Suppressor macrophage treated with lipopolysaccharide for 1 hour (primary cell): ENCODE measurements at regions not wholly inside any gene's neighbourhood (a gene's known extent, or its start where the extent isn't known, plus 50 kb on each side); places are given as distances from the start of the nearest gene placed in this dataset.
A peak's percentile ranks its signal among the peaks of the same experiment; 100 is the strongest.
"Not testable (repeated sequence)": the region's sequence is repeated elsewhere in the genome, so short reads cannot be mapped to it uniquely, and the experiment has no call there.

ENCODE experiments used
- DNase-seq, 3 donors: peaks; one replicate each; pipeline ENCODE4 v3.0.0-alpha.2; 2020 to 2022

DNA sequence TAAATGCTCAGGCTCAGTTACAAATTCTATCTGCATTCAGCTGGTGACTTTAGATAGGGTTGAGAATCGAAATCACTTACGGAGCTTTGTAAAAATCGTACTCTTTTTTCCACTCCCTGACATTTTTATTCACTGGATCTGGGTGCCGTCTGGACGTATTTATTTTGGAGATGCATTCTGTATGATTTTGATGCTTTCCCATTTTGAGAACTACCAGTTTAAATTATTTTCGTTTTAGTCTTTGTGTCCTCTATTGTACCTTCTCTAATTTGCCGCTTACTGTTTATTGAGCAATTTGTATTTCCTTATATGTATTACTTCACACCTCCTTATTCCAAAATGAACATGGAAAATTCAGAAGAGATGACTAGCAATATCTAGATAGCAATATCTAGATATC, 96.2 kb downstream of the FASLG start:
- DNase-seq = no peak

DNA sequence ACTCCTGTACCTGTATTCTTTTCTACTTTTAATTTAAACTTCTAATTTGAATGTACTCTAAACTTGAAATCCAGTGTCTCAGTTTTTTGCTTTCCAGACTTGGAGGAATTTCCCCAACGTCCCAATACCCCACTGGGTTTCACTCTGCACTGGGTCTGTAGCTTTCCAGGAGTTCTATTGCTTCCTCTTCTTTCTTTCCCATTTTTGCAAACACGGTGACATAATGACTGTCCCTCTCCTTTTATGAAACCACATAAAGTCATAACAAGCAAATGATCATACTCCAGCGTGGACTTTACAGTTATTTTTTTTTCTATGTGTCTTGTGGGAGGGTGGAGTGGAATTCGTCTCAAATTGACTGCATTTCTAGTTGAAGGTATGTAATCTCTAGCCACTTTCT, 97.1 kb downstream of the FASLG start:
- peak; percentile 82 to 93 (median 90) for DNase-seq

DNA sequence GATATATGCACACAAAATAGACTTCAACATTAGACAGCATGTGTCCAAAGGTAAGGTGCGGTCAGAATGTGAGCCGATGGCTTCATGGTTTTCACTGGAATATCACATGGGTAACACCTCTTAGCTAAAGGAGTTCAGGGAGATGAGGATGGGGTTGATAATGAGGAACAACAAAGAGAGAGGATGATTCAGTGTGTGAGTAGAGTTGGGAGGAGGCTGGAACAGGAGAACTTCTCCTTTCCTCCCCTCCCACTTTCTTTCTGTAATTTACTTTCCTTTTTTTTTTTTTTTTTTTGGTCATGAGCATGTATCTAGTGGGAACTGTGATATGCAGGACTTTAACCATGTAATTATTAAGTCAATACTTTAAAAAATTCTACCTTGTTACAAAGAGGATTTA, 99.4 kb downstream of the FASLG start:
- peak; percentile 65 to 85 (median 85) for DNase-seq

DNA sequence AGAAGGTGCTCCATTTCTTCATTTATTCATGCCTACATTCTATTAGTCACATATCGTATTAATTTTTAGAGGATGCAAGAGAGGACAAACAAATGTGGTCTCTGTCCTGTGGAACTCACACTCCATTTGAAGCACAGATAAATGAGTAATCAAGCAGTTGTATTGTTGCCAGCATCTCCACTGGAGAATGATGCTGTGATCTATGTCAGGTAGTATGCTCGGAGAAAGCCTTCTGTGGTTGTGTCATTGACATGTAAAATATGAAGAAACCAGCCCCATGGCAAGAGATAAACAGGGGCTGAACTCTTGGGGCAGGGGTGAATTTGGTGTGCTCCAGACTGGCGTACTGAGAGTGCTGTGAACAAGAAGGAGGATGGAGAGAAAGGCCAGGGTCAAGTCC, 101.2 kb downstream of the FASLG start:
- no peak for DNase-seq

DNA sequence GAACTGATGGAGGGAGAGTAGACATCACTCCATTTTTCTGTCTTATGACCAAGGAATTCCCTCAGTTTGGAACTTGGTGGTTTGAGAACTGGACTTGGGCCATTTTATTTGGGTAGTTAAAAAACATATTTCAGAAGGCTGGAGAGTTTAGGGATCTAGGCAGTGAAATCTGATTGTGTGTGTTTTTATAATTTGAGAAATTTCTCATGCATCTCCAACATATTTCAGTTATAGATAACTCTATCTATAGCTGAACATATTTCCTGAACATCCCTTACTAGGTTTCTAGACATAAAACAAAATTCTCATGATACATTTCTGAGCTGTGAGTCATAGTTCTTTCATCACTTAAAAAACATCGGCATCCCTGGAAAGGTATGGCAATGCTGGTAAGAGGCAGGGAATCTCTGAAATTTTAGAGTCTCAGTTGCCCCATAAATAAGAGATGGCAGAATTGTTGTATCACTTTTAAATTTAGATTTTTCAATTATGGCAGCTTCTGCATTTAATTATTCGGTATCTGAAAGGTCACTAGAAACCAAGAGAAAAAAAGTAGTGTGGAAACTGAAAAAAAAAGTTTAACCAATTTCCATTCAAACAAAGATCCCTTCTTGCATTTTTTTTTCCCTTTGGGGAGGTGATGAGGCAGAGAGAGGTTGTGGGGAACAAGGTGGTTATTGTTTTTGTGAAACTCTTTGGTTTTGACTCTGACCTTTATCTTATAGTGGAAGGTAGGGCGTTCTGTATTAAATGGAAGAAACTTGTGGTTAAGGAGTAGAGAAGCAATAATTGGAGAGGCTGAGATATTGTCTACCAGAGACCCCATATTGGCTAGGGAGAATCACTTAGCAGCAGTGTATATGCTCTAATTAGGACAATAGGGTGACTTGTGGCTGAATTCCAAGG, 102.9 kb downstream of the FASLG start:
- DNase-seq = no peak

DNA sequence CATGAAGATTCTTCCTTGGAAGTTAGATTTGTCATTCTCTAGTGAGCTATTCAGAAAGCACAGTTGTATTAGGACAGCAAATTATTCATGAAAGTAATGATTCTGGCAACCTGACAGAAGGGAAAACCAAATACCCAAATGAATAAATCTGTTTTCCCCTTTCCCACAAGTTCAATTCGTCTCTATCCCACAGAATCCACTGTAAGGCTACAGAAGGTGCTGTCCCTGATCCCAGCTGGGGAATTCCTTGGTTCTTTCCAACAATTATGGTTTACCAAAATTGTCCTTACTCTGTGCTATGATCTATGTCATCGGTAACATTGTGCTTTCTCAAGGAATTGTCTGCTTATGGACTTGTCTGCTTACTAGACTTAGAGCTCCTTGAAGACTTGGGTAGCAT, 104.2 kb downstream of the FASLG start:
- peak in 2 of 3 donors; percentile 54 to 73 for DNase-seq

DNA sequence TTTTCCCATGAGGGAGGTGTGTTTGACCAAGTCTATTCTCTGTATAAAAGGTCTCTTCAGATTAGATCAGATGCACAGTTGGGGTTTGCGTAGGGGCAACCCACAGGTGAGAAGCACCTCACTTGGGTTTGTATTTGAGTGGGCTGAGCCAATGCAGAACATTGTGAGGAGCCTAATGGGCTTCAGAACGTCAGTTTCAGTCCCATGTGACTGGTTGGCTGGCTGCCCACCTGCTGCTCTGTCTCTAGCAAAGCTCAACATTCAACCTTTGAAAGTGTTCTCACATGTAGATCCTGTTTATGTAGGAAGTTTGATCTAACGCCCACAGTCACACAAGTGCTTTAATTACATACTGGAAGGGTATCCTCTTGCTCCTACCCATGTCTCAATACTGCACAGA, 105.5 kb downstream of the FASLG start:
- no peak for DNase-seq

DNA sequence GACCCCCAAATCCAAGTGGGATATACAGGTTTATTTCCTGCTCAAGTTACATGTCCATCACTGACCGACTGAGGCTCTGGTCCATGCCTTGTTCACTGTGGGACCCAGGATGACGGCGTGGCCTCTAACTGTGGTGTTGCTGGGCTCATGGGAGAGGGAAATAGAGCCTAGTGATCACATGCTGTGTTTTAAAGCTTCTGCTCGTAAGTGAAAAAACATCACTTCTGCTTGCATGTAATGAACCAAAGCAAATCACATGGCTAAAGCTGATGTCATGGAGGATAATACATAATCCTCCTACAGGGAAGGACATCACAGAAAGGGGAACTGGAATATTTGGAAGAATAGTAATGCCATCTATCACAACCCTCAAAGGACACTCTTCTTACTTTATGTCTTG, 107.6 kb downstream of the FASLG start:
- DNase-seq = peak; percentile 82 to 95 (median 95)

DNA sequence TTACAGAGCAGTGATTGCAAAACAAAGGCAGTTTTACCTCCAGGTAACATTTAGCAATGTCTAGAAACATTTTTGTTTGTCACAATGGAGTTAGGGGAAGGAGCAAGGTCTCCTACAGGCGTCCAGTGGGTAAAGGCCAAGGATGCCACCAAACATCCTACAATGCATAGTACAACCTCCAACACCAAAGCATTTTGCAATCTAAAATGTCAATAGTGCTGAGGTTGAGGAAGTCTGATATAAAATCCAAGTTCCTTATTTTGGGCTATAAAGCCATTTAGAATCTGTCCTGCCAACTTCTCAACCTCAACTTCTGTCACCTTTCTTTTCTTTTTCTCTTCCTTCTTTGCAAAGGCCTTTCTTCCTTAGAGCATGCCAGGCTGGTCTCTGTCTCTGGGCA, 111.2 kb downstream of the FASLG start:
- peak in 2 of 3 donors; percentile 57 for DNase-seq

DNA sequence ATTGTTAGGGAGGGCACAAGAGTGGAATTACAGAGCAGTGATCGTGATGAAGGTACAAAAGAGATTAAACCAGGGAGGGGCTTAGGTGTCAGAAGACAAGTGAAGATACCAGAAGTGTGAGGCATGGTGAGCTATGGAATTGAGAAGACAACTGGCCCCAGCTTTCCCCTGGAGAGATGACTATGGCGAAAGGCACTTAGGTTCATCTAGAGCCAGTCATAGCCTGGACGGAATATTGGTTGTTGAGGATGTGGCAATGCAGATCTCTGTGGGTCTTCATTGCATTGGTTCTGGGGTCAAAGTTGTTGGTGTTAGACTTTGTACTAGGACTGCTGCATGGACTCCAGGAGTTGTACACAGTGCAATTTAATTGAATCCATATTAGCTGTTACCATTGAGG, 115.7 kb downstream of the FASLG start:
- no peak for DNase-seq

DNA sequence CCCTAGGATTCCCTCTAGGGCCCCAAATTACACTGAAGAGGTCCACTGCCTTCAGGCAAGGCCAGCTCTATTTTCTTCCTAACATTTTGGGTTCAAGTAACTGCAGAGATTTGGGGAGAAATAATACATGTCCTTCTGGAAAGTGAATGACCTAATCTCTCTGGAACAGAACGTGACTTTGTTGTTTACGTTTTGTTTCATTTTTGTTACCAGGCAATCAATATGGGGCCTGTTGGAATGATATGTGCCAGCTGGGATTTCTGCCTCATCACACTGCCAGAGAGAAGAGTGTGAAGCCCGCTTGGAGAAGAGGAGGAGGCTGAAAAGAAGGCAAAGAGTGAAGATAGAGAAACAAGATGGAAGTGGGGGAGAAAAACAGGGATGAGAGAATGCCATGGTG, 116.7 kb downstream of the FASLG start:
- no peak for DNase-seq

DNA sequence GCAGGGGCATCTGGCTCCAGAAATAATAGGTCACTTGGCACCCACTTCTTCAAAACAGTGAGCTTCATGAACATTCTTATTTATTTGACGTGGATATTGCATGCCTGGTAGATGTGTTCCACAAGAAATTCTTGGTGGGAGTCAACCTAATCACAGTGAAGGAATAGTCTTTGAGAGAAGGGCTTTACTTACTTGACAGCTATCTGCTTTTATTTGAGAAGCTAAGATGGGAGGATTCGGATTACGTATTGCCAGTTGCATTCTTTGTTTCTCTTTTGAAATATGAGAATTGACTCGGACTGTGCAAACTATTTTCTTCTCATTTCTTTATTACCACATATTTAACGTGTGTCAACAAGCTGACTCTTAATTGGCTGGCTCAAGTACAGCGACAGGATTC, 117.2 kb downstream of the FASLG start:
- DNase-seq = no peak

DNA sequence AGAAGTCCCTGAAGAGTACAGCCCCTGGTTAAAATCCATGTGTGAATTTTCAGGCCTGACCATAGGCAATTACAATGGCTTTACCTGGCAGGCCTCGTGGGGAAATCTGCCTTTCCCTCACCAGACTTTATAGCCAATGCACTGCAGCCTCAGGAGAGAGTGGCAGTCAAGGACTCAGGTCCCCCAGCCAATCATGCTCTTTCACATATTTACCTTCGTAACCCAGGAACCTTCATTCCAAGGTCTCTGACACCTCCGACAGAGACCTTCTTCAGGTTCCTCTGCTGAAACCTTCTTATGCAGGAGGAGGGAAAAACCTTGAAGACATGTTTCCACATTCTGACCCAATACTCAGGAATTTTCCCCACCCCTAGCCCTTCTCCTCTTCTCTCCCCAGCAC, 118.9 kb downstream of the FASLG start:
- no peak for DNase-seq

DNA sequence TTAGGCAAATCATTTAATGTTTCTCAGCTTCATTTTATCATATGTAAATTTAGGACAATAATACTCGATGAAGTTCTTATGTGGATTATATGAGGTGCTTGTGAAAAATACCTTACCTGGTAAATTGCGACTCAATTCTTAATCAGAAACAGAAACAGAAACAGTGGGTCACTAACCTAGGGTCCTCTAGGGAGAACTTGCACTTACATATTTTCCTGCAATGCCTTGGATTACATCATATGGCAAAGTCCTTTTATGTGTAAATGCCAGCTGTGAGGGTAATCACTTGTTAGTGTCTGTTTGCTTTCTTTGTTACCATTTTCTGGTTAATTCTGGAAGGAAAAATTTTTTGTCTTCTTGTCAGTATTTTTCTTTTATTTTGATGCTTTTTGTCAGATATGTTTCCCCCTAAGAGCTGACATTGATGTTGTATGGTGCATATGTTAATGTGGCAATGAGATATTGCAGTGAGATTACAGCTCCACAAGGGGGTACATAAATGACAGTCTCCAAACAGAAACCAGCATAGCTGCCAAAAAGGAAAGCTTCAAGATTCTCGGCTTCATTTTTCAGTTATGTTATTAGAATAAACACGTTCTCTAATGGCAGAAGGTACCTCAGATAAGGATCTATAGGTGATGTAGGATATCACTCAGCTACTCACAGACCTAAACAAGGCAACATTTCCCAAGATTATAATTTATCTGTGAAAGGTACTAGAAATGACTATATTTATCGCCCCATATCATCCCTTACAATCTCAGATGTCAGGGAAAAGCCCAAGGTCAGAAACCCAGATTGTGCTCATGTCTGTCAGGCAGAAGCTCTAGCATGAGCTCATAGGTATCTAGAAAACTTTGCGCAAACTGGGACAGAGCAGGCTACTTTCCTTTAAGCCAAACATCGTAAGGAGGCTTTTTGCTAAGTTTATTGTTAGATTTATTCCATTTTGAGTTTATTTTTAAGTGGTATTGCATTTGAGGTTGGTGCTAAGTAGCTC, 119.9 kb downstream of the FASLG start:
- peak; percentile 20 to 43 (median 34) for DNase-seq

DNA sequence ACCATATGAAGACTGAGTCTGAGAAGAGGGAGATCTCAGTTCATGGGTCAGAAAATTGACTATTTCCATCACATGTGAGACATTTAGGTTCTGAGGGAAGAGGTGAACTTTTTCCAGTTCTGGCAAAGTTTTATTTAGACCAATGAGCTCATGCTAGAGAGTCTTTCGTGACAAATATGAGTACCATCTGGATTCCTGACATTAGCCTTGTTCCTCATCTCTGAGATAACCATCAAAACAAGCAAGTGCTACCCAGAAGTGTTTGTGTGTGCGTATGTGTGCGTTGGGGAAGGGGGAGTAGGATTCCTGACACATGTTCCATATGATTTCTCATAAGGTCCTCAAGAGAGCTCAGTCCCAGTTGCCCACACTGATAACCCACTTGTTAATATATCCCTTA, 120.6 kb downstream of the FASLG start:
- no peak for DNase-seq

DNA sequence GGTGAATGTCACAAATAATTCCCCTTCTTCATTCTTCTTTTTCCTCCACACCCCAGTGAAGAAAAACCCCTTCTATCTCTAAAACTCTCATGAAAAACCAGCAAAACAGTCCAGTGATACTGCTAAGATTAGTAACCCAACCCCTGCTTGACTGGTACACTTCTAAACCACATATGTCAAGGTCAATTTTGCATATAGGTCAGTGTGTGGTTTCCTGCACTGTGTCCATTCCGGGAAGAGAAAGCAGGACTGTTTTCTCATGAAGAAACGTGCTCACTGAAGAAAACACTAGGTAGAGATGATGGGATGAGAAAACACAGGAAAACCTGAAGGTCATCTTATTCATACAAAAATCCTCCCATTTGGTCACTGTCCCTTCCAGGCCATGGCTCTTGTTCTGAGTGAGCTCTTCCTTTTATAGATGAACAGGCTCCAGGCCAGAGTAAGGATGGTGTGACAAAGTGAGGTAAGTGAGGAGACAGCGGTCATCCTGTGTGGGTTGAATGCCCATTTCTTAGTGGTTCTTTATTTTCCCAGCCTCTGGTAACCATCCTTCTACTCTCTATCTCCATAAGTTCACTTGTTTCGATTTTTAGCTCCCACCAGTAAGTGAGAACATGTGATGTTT, 122.7 kb downstream of the FASLG start:
- DNase-seq = no peak

DNA sequence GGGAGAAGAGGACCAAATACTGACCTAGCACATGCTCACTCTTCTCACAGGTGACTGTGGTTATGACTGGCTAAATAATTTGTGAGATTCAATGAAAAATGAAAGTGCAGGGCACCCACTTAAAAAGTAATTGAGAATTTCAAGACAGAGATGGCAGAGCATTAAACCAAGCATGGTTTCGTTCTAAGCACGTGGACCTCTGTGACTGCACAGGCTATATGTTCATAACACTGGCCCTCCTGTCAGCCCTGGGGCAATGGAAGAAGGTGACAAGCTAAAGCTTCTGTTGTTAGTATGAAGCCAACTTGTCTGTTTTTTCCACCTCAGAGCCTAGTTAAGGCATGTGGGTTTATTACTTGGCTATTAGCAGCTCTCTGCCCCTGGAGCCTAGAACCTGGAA, 130.9 kb downstream of the FASLG start:
- DNase-seq = no peak

DNA sequence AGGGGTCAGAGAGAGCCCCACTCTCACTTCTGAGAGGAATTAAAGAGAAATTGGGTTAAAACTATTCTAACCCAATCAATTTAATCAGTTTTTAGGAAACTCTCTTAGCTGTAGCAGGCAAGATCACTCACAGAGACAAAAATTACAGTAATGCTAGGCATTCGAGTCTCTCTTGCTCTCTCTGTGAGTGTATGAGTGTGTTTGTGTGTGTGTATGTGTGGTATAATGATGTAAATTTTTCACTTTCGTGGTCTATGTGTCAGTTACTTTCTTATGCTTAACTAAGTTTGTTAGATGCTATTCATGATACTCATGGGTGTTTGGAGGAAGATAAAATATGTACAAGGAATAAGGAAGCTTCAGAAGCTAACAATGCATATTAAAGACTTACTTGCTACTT, 131.3 kb downstream of the FASLG start:
- no peak for DNase-seq

DNA sequence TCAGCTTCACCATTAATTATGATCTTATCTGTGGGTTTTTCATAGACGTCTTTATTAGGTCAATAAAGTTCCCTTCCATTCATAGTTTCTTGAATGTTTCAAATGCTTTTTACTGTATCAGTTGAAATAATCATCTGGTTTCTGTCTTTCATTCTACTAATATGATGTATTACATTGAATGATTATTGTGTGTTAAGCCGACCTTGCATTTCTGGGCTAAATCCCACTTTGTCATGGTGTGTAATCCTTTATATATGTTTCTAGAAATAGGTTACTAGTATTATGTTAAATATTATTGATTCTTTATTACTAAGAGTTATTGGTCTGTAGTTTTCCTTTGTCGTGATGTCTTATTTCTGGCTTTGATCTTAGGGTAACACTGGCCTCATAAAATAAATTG, 134.9 kb downstream of the FASLG start:
- no peak for DNase-seq

DNA sequence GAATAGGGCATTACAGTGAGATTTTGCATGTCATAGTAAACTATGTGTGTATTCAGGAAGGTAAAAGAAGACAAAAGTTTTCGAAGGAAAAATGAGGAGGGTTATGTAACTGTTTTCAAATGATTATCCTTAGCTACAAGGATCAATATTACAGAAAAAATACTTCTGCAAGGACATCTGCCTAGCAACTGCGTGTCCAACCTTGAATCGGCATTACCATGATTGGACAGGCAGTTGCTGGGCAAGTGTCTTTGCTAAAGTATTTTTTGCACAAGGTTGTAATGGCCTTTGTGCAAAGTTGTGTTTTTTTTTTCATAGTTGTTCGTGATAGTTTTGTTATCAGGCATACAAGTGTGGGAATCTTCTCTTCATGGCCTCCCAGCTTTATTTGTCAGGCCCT, 136.8 kb downstream of the FASLG start:
- no peak for DNase-seq

DNA sequence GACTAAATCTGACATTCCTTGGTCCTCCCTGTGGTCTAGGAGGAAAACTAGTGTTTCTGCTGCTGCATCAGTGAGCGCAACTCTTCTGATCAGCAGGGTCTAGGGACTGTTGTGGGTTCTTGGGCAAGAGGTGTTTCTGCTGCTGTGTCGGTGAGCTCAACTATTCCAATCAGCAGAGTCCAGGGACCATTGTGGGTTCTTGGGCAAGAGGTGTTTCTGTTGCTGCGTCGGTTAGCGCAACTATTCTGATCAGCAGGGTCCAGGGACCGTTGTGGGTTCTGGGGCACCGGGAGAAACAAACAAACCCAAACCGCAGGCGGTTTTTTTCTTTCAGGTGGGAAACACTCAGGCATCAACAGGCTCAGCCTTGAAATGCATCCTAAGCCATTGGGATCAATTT, 140.9 kb downstream of the FASLG start:
- not testable (repeated sequence) for DNase-seq

DNA sequence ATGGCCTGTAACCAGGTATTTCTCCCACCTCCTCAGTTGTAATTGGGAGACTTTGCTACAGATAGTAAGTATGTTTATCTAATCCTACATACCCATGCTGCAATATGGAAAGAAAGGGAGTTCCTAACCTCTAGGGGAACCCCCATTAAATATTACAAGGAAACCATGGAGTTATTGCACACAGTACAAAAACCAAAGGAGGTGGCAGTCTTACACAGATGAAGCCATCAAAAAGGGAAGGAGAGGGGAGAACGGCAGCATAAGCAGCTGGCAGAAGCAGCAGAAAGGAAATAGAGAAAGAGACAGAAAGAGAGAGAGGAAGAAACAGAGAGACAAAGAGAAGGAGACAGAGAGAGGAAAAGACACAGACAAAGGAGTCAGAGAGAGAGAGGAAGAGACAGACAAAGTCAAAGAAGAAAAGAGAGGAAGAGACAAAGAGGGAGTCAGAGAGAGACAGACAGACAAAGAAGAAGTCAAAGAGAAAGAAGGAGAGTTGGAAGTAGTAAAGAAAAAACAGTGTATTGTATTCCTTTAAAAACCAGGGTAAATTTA, 142.9 kb downstream of the FASLG start:
- DNase-seq = peak; percentile 71 to 76 (median 75)

DNA sequence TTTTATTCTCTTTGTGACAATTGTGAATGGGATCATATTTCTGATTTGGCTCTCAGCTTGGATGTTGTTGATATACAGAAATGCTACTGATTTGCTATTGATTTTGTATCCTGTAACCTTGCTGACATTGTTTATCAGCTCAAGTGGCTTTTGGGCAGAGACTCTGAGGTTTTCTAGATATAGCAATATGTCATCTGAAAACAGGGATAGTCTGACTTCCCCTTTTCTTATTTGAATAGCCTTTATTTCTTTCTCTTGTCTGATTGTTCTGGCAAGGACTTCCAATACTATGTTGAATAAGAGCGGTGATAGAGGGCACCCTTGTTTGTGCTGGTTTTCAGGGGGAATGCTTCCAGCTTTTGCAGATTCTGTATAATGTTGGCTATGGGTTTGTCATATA, 150.8 kb downstream of the FASLG start:
- peak in 1 of 3 donors; percentile 37 for DNase-seq
